H9 (cell line): ENCODE measurements at regions not wholly inside any gene's neighbourhood (a gene's known extent, or its start where the extent isn't known, plus 50 kb on each side); places are given as distances from the start of the nearest gene placed in this dataset.

ENCODE experiments used
- DNase-seq: peaks from one replicate; pipeline ENCODE4 v3.0.0-alpha.2; 2017
- H2AFZ ChIP-seq: one replicate; pipeline ENCODE4 v1.6.1; 2013; ENCODE audit warnings: mild to moderate bottlenecking, low read length, control low read depth, moderate library complexity
- H2AK5ac ChIP-seq: 2 replicates; pipeline ENCODE4 v1.6.1; 2013; ENCODE audit warnings: low read length, control low read depth, mixed read lengths; ENCODE audit not compliant: insufficient read length
- H2BK120ac ChIP-seq: one replicate; pipeline ENCODE4 v1.6.1; 2013; ENCODE audit warnings: low read depth, mild to moderate bottlenecking, low read length, control low read depth, inconsistent platforms; ENCODE audit not compliant: poor library complexity, severe bottlenecking
- H2BK12ac ChIP-seq: 2 replicates; pipeline ENCODE4 v1.6.1; 2013; ENCODE audit warnings: low read length, control low read depth, mixed read lengths, low read depth; ENCODE audit not compliant: insufficient read length
- H2BK15ac ChIP-seq: 2 replicates; pipeline ENCODE4 v1.6.1; 2013; ENCODE audit warnings: low read depth, low read length, control low read depth
- H2BK20ac ChIP-seq: one replicate; pipeline ENCODE4 v1.6.1; 2013; ENCODE audit warnings: low read depth, mild to moderate bottlenecking, low read length, control low read depth, inconsistent platforms; ENCODE audit not compliant: poor library complexity, severe bottlenecking
- H2BK5ac ChIP-seq: 2 replicates; pipeline ENCODE4 v1.6.1; 2013; ENCODE audit warnings: low read length, control low read depth, mixed read lengths; ENCODE audit not compliant: insufficient read length
- H3K14ac ChIP-seq: 2 replicates; pipeline ENCODE4 v1.6.1; 2013; ENCODE audit warnings: low read length, control low read depth; ENCODE audit not compliant: insufficient read depth
- H3K18ac ChIP-seq: 2 replicates; pipeline ENCODE4 v1.6.1; 2013; ENCODE audit warnings: low read depth, mild to moderate bottlenecking, mixed read lengths, low read length, control low read depth; ENCODE audit not compliant: insufficient read length
- H3K23ac ChIP-seq: 2 replicates; pipeline ENCODE4 v1.6.1; 2013; ENCODE audit warnings: low read length, control low read depth, mixed read lengths, low read depth; ENCODE audit not compliant: insufficient read length
- H3K23me2 ChIP-seq: 2 replicates; pipeline ENCODE4 v1.6.1; 2013; ENCODE audit warnings: low read depth, mild to moderate bottlenecking, mixed read lengths, low read length, control low read depth; ENCODE audit not compliant: insufficient read length, poor library complexity, severe bottlenecking
- H3K27ac ChIP-seq: 2 replicates; pipeline ENCODE4 v1.5.1; 2013; ENCODE audit warnings: low read length, control low read depth, mixed read lengths, low read depth; ENCODE audit not compliant: insufficient read length
- H3K27me3 ChIP-seq: 2 replicates; pipeline ENCODE4 v1.6.1; 2013; ENCODE audit warnings: low read length, control low read depth, inconsistent platforms; ENCODE audit not compliant: insufficient read depth
- H3K4ac ChIP-seq: 2 replicates; pipeline ENCODE4 v1.6.1; 2013; ENCODE audit warnings: low read depth, mild to moderate bottlenecking, control low read depth, inconsistent platforms, low read length, moderate library complexity
- H3K4me1 ChIP-seq: 2 replicates; pipeline ENCODE4 v1.6.1; 2013; ENCODE audit warnings: low read length, control low read depth, inconsistent platforms; ENCODE audit not compliant: insufficient read depth
- H3K4me2 ChIP-seq: 2 replicates; pipeline ENCODE4 v1.6.1; 2013; ENCODE audit warnings: low read length, control low read depth, mixed read lengths; ENCODE audit not compliant: insufficient read length, insufficient read depth
- H3K56ac ChIP-seq: 2 replicates; pipeline ENCODE4 v1.6.1; 2013; ENCODE audit warnings: low read depth, mild to moderate bottlenecking, mixed read lengths, low read length, control low read depth; ENCODE audit not compliant: insufficient read length
- H3K79me1 ChIP-seq: 2 replicates; pipeline ENCODE4 v1.6.1; 2013; ENCODE audit warnings: low read depth, mild to moderate bottlenecking, moderate library complexity, low read length, control low read depth, inconsistent platforms; ENCODE audit not compliant: insufficient read depth, poor library complexity, severe bottlenecking
- H3K79me2 ChIP-seq: 2 replicates; pipeline ENCODE4 v1.6.1; 2013; ENCODE audit warnings: low read length, control low read depth, inconsistent platforms; ENCODE audit not compliant: insufficient read depth
- H3K9ac ChIP-seq: 2 replicates; pipeline ENCODE4 v1.6.1; 2013; ENCODE audit warnings: low read length, control low read depth, mixed read lengths; ENCODE audit not compliant: insufficient read length; ENCODE audit errors: extremely low read depth
- H3K9me3 ChIP-seq: one replicate; pipeline ENCODE4 v1.6.1; 2013; ENCODE audit warnings: low read depth, low read length, inconsistent platforms; ENCODE audit not compliant: control insufficient read depth
- H3T11ph ChIP-seq: one replicate; pipeline ENCODE4 v1.6.1; 2013; ENCODE audit warnings: mild to moderate bottlenecking, low read length, control low read depth, inconsistent platforms
- H4K20me1 ChIP-seq: one replicate; pipeline ENCODE4 v1.6.1; 2013; ENCODE audit not compliant: control insufficient read depth, insufficient read length, insufficient read depth
- H4K5ac ChIP-seq: 2 replicates; pipeline ENCODE4 v1.6.1; 2013; ENCODE audit warnings: low read depth, mild to moderate bottlenecking, mixed read lengths, low read length, control low read depth; ENCODE audit not compliant: insufficient read length
- H4K8ac ChIP-seq: replicated peaks from 2 replicates; pipeline ENCODE4 v1.6.1; 2013; ENCODE audit warnings: low read length, control low read depth, mixed read lengths, low read depth; ENCODE audit not compliant: insufficient read length
- H4K91ac ChIP-seq: 2 replicates; pipeline ENCODE4 v1.6.1; 2013; ENCODE audit warnings: low read depth, mild to moderate bottlenecking, moderate library complexity, mixed read lengths, low read length, control low read depth; ENCODE audit not compliant: insufficient read length
- H3K27ac Mint-ChIP-seq, 3 experiments: 2 replicates in 2 of 3; 3 replicates in 1 of 3; pipeline ENCODE4 v1.8.0; 2020 to 2021; ENCODE audit warnings: mixed read lengths in 3 of 3, mild to moderate bottlenecking in 1 of 3, moderate library complexity in 1 of 3
- H3K27me3 Mint-ChIP-seq: 2 replicates; pipeline ENCODE4 v1.8.0; 2021; ENCODE audit warnings: low read depth, mild to moderate bottlenecking, moderate library complexity, mixed read lengths
- H3K36me3 Mint-ChIP-seq, 3 experiments: 2 replicates in 2 of 3; 3 replicates in 1 of 3; pipeline ENCODE4 v1.8.0; 2020 to 2021; ENCODE audit warnings: low read depth in 3 of 3, mixed read lengths in 3 of 3; ENCODE audit not compliant: insufficient read depth in 1 of 3
- H3K4me1 Mint-ChIP-seq, 2 experiments: 2 replicates each; pipeline ENCODE4 v1.8.0; 2020; ENCODE audit warnings: mixed read lengths in 2 of 2
- H3K4me3 Mint-ChIP-seq, 2 experiments: 2 replicates in 1 of 2; 3 replicates in 1 of 2; pipeline ENCODE4 v1.8.0; 2020 to 2021; ENCODE audit warnings: mild to moderate bottlenecking in 2 of 2, mixed read lengths in 2 of 2, moderate library complexity in 1 of 2
- H3K9me3 Mint-ChIP-seq, 2 experiments: 2 replicates in 1 of 2; 3 replicates in 1 of 2; pipeline ENCODE4 v1.8.0; 2020; ENCODE audit warnings: mild to moderate bottlenecking in 2 of 2, mixed read lengths in 2 of 2, moderate library complexity in 1 of 2
- WGBS: extraction: QIAGEN DNeasy Blood & Tissue Kit; methylation state at CpG from one replicate; pipeline ENCODE4 v1.1.7; 2013; ENCODE audit warnings: missing lambda C conversion rate, low lambda C conversion rate, mixed read lengths; ENCODE audit not compliant: insufficient read length; ENCODE audit errors: extremely low coverage; 5-methylcytosine and 5-hydroxymethylcytosine counted together
- TF ChIP-seq, protein P1 (sequence below): fragments of 200-600 bp; sonication (generic); conservative IDR thresholded peaks from 3 replicates; pipeline ENCODE4 v1.8.0; 2021; ENCODE audit warnings: antibody characterized with exemption, mild to moderate bottlenecking

DNA sequence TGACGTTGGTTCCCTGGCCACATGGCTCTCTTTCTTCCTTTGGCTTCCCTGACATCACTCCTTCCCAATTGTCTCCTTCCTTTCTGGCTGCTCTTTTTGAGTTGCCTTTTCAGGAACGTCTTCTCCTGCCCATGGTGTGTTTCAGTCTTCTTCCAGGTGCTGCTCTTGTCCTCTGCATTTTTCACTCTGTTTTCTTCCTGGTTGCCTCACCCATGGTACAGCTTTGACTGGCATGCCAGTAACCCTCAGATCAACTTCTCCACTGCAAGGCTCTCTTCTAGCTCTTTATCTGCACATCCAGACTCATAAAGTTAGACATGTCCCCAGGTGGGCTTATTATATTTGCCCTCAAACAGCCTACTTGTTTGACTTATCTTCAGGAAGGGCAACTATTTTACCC is 91.0 kb upstream of the ANKH start:
- no peak overlapping the region for H3K18ac ChIP-seq
- no peak overlapping the region for H2BK12ac ChIP-seq
- H3K23ac ChIP-seq, result no peak overlapping the region
- no peak overlapping the region for H2BK5ac ChIP-seq
- H2AK5ac ChIP-seq, result no peak overlapping the region
- TF ChIP-seq, protein P1, sequence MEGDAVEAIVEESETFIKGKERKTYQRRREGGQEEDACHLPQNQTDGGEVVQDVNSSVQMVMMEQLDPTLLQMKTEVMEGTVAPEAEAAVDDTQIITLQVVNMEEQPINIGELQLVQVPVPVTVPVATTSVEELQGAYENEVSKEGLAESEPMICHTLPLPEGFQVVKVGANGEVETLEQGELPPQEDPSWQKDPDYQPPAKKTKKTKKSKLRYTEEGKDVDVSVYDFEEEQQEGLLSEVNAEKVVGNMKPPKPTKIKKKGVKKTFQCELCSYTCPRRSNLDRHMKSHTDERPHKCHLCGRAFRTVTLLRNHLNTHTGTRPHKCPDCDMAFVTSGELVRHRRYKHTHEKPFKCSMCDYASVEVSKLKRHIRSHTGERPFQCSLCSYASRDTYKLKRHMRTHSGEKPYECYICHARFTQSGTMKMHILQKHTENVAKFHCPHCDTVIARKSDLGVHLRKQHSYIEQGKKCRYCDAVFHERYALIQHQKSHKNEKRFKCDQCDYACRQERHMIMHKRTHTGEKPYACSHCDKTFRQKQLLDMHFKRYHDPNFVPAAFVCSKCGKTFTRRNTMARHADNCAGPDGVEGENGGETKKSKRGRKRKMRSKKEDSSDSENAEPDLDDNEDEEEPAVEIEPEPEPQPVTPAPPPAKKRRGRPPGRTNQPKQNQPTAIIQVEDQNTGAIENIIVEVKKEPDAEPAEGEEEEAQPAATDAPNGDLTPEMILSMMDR, result no peak
- no peaks in the 10 kb centered on the region for H3K9me3 ChIP-seq
- WGBS, result no CpG with 5 or more reads among the region's 2 CpGs
- no peak overlapping the region for H2BK15ac ChIP-seq
- Mint-ChIP-seq H3K27me3 (no peaks in the 10 kb centered on the region; the same call in 1 of the 2 replicates), H3K27ac (no peak overlapping the region), H3K9me3 (no peaks in the 10 kb centered on the region), H3K4me1 (peaks cover under 1% of the 10 kb centered on the region in 2 experiments; a peak in 3 of 4 replicates), H3K36me3 (no peaks in the 10 kb centered on the region; a peak in 2 of 7 replicates), H3K4me3 (no peak overlapping the region)
- no peak overlapping the region for H3K56ac ChIP-seq
- H3K79me1 ChIP-seq, result no peaks in the 10 kb centered on the region
- no peak overlapping the region for H2AFZ ChIP-seq
- H3K27ac ChIP-seq, result no peak overlapping the region
- no peak overlapping the region for H3K14ac ChIP-seq
- no peaks in the 10 kb centered on the region for H3K4me1 ChIP-seq
- H3K23me2 ChIP-seq, result no peaks in the 10 kb centered on the region
- H3K9ac ChIP-seq, result no peak overlapping the region
- H4K8ac ChIP-seq, result no peak overlapping the region
- DNase-seq, result no peak
- H4K91ac ChIP-seq, result no peak overlapping the region
- H4K20me1 ChIP-seq, result no peaks in the 10 kb centered on the region
- H4K5ac ChIP-seq, result no peak overlapping the region
- no peaks in the 10 kb centered on the region for H3K27me3 ChIP-seq
- H3K4me2 ChIP-seq, result no peak overlapping the region
- H2BK120ac ChIP-seq, result no peak overlapping the region
- no peak overlapping the region for H3T11ph ChIP-seq
- no peaks in the 10 kb centered on the region for H3K79me2 ChIP-seq
- no peak overlapping the region for H2BK20ac ChIP-seq
- H3K4ac ChIP-seq, result no peak overlapping the region
